ENCODE measurements at regions not wholly inside any gene's neighbourhood (a gene's known extent, or its start where the extent isn't known, plus 50 kb on each side); places are given as distances from the start of the nearest gene placed in this dataset.

- H3K27me3 ChIP-seq (ENCODE audit: insufficient read depth, poor library complexity, severe bottlenecking): no peaks in the 10 kb centered on the region
- DNase-seq (ENCODE audit: low read depth in 1 of 2, low spot score in 1 of 2): no peak
- no peak overlapping the region for H3K4me3 ChIP-seq (replicated peaks; ENCODE audit: insufficient read depth, low read length)
- no peak overlapping the region for H3K27ac ChIP-seq (replicated peaks)
- TF ChIP-seq POLR2AphosphoS5 (IDR thresholded peaks at IDR 0.05; ENCODE audit: low read depth): no peak
- TF ChIP-seq GABPA (IDR thresholded peaks at IDR 0.05; ENCODE audit: low read depth): no peak
- TF ChIP-seq REST (IDR thresholded peaks at IDR 0.05; ENCODE audit: insufficient replicate concordance, low read depth): no peak
- no peak for TF ChIP-seq SPI1 (IDR thresholded peaks at IDR 0.05; ENCODE audit: borderline replicate concordance, low read depth)
- no peak for TF ChIP-seq CTCF (IDR thresholded peaks at IDR 0.05; ENCODE audit: insufficient read depth, low read length)
Measured at GRCh38 chr20:21781446-21782075, 76.1 kb downstream of the PAX1 start.

- DNase-seq (ENCODE audit: low read depth in 1 of 2, low spot score in 1 of 2): no peak
- no peak for TF ChIP-seq GABPA (IDR thresholded peaks at IDR 0.05; ENCODE audit: low read depth)
- TF ChIP-seq CTCF (IDR thresholded peaks at IDR 0.05; ENCODE audit: insufficient read depth, low read length): no peak
- no peak for TF ChIP-seq REST (IDR thresholded peaks at IDR 0.05; ENCODE audit: insufficient replicate concordance, low read depth)
- no peak for TF ChIP-seq POLR2AphosphoS5 (IDR thresholded peaks at IDR 0.05; ENCODE audit: low read depth)
- no peak for TF ChIP-seq SPI1 (IDR thresholded peaks at IDR 0.05; ENCODE audit: borderline replicate concordance, low read depth)
- Histone ChIP-seq H3K27me3 (ENCODE audit: insufficient read depth, poor library complexity, severe bottlenecking) (no peaks in the 10 kb centered on the region), H3K4me3 (replicated peaks; ENCODE audit: insufficient read depth, low read length) (no peak overlapping the region), H3K27ac (replicated peaks) (no peak overlapping the region)
Measured at GRCh38 chr20:21780528-21780927, 75.1 kb downstream of the PAX1 start.

All from HL-60 (cell line).